K562 (cell line): ENCODE measurements at regions not wholly inside any gene's neighbourhood (a gene's known extent, or its start where the extent isn't known, plus 50 kb on each side); places are given as distances from the start of the nearest gene placed in this dataset.

Source experiments
- ATAC-seq: fragments of 200-7000 bp; cut with Tn5 transposase; 3 replicates; pipeline ENCODE4 v1.9.1; 2020; ENCODE audit warnings: moderate library complexity
- BruUV-seq: library from RNA; stranded (reverse); fragments of 400-500 nt; replicated peaks from 2 replicates; lab custom pipeline; 2021; lab: Mats Ljungman, UMichigan
- CTCF ChIA-PET: fragments of 300-600 bp; formaldehyde crosslinking; extraction: SDS; loops from one replicate; lab custom pipeline; 2021; ENCODE audit warnings: low intra/inter-chr PET ratio; lab: Yijun Ruan, JAX
- POLR2A ChIA-PET: fragments of 300-600, 350-650 bp; sonication (Branson Sonifier 250); formaldehyde crosslinking; extraction: SDS; loops from one replicate; lab custom pipeline; 2021; ENCODE audit warnings: antibody characterized with exemption, inconsistent platforms; lab: Yijun Ruan, JAX
- DNase-seq, 4 experiments: peaks; one replicate each; pipeline versions ENCODE4 v3.0.0 to v3.0.0-alpha.2; 2011 to 2018; ENCODE audit warnings: low spot score in 3 of 4, mixed read lengths in 3 of 4; ENCODE audit errors: extremely low read depth in 1 of 4
- FAIRE-seq: peaks from 2 replicates; lab custom pipeline; 2011; peaks lifted over from hg19 to GRCh38; lab: Jason Lieb, UNC
- H2AFZ ChIP-seq: 2 replicates; pipeline ENCODE4 v1.6.0; 2011; ENCODE audit warnings: low read depth, low read length, control low read depth, inconsistent platforms
- H3K27ac ChIP-seq: fragments of 200-600 bp; 3 replicates; pipeline ENCODE4 v1.8.0; 2011; ENCODE audit warnings: low read depth, mild to moderate bottlenecking, control low read depth, inconsistent platforms, low read length, moderate library complexity, mixed read lengths; ENCODE audit errors: extremely low read depth
- H3K27me3 ChIP-seq, 2 experiments: fragments of 300-600 bp in 1 of 2; 2 replicates in 1 of 2; 3 replicates in 1 of 2; pipeline versions ENCODE4 v1.6.0 to v1.8.0; 2011; ENCODE audit warnings: inconsistent platforms in 2 of 2, low read length in 2 of 2, mild to moderate bottlenecking in 1 of 2, mixed read lengths in 1 of 2, moderate library complexity in 1 of 2; ENCODE audit not compliant: control insufficient read depth in 2 of 2, insufficient read depth in 2 of 2
- H3K36me3 ChIP-seq: fragments of 300-600 bp; 3 replicates; pipeline ENCODE4 v1.8.0; 2011; ENCODE audit warnings: mild to moderate bottlenecking, low read length, inconsistent platforms; ENCODE audit not compliant: control insufficient read depth, insufficient read depth
- H3K4me1 ChIP-seq, 2 experiments: fragments of 200-600 bp in 1 of 2; replicated peaks in 1 of 2; 2 replicates in 1 of 2; 3 replicates in 1 of 2; pipeline versions ENCODE4 v1.5.1 to v1.8.0; 2011; ENCODE audit warnings: inconsistent platforms in 2 of 2, low read length in 2 of 2, mild to moderate bottlenecking in 1 of 2, mixed read lengths in 1 of 2, moderate library complexity in 1 of 2; ENCODE audit not compliant: control insufficient read depth in 2 of 2, insufficient read depth in 2 of 2
- H3K4me2 ChIP-seq: 2 replicates; pipeline ENCODE4 v1.6.1; 2011; ENCODE audit warnings: low read length, control low read depth, inconsistent platforms, mixed read lengths; ENCODE audit not compliant: insufficient read depth
- H3K4me3 ChIP-seq: fragments of 200-600 bp; sonication (generic), shearing (Covaris generic); 2 replicates; pipeline ENCODE4 v1.5.1; 2016; ENCODE audit warnings: control low read depth, inconsistent platforms
- H3K79me2 ChIP-seq: fragments of 200-600 bp; 3 replicates; pipeline ENCODE4 v1.8.0; 2011; ENCODE audit warnings: low read length, inconsistent platforms; ENCODE audit not compliant: control insufficient read depth, insufficient read depth
- H3K9ac ChIP-seq, 2 experiments: 2 replicates each; pipeline versions ENCODE4 v1.6.0 to v1.6.1; 2011; ENCODE audit warnings: low read depth in 2 of 2, low read length in 2 of 2, control low read depth in 1 of 2, inconsistent platforms in 1 of 2, mild to moderate bottlenecking in 1 of 2, mixed read lengths in 1 of 2; ENCODE audit not compliant: insufficient read depth in 1 of 2
- H3K9me1 ChIP-seq: one replicate; pipeline ENCODE4 v1.6.0; 2011; ENCODE audit warnings: inconsistent platforms, mild to moderate bottlenecking, low read length, moderate library complexity; ENCODE audit not compliant: control insufficient read depth, insufficient read depth
- H3K9me3 ChIP-seq: replicated peaks from 2 replicates; pipeline ENCODE4 v1.5.1; 2011; ENCODE audit warnings: low read depth, low read length, inconsistent platforms; ENCODE audit not compliant: control insufficient read depth, insufficient read depth
- H4K20me1 ChIP-seq: replicated peaks from 2 replicates; pipeline ENCODE4 v1.6.1; 2011; ENCODE audit warnings: low read length, inconsistent platforms, mixed read lengths; ENCODE audit not compliant: control insufficient read depth, insufficient read depth
- CHAMP1 ChIP-seq: fragments of 450-650 bp; IDR thresholded peaks from 2 replicates; pipeline ENCODE4 v1.6.1; 2016; ENCODE audit warnings: mild to moderate bottlenecking
- DNMT1 ChIP-seq: fragments of 450-650 bp; IDR thresholded peaks from 2 replicates; pipeline ENCODE4 v1.6.1; 2016; ENCODE audit warnings: antibody characterized with exemption, mild to moderate bottlenecking
- KLF16 ChIP-seq: IDR thresholded peaks from 2 replicates; pipeline ENCODE4 v1.6.1; 2016; ENCODE audit warnings: antibody characterized with exemption
- NR3C1 ChIP-seq: sonication (generic); formaldehyde crosslinking; IDR thresholded peaks from 2 replicates; pipeline ENCODE4 v1.8.1; 2022; ENCODE audit warnings: missing genetic modification reagents
- NR4A1 ChIP-seq, 2 experiments: fragments of 250-450 bp in 1 of 2; fragments of 450-650 bp in 1 of 2; sonication (Bioruptor Pico) in 1 of 2; IDR thresholded peaks; 2 replicates each; pipeline versions ENCODE4 v1.4.0 to v1.6.1; 2016 to 2020; ENCODE audit warnings: mild to moderate bottlenecking in 2 of 2, missing compliant biosample characterization in 1 of 2, missing genetic modification characterization in 1 of 2, moderate library complexity in 1 of 2
- PML ChIP-seq: IDR thresholded peaks from 2 replicates; pipeline ENCODE4 v1.6.1; 2012; ENCODE audit warnings: low read length, inconsistent platforms
- RBM25 ChIP-seq: fragments of 200-400 bp; formaldehyde crosslinking; IDR thresholded peaks from 2 replicates; pipeline ENCODE4 v1.6.1; 2018; ENCODE audit warnings: low read length, low read depth, moderate library complexity; ENCODE audit not compliant: severe bottlenecking
- RBM34 ChIP-seq: fragments of 200-400 bp; formaldehyde crosslinking; IDR thresholded peaks from 2 replicates; pipeline ENCODE4 v1.6.1; 2018; ENCODE audit warnings: low read length, borderline replicate concordance; ENCODE audit not compliant: insufficient read depth
- SRF ChIP-seq, 2 experiments: fragments of 250-450, 450-650 bp in 1 of 2; sonication (Bioruptor Pico) in 1 of 2; sonication (generic) in 1 of 2; formaldehyde crosslinking; IDR thresholded peaks; 2 replicates each; pipeline versions ENCODE4 v1.5.0 to v1.5.1; 2020 to 2022; ENCODE audit warnings: mild to moderate bottlenecking in 1 of 2, missing genetic modification reagents in 1 of 2
- ZBTB43 ChIP-seq: sonication (generic); formaldehyde crosslinking; IDR thresholded peaks from 2 replicates; pipeline ENCODE4 v1.8.0; 2023; ENCODE audit warnings: mild to moderate bottlenecking, missing genetic modification reagents
- ZKSCAN3 ChIP-seq: fragments of 250-450 bp; sonication (Bioruptor Pico); IDR thresholded peaks from 2 replicates; pipeline ENCODE4 v1.4.0; 2020
- ZNF280B ChIP-seq: fragments of 250-450 bp; sonication (Bioruptor Pico); IDR thresholded peaks from 2 replicates; pipeline ENCODE4 v1.5.1; 2021; ENCODE audit warnings: mild to moderate bottlenecking
- ZNF644 ChIP-seq: fragments of 200-800 bp; sonication (Bioruptor generic); IDR thresholded peaks from 2 replicates; pipeline ENCODE4 v1.6.1; 2016; ENCODE audit warnings: low read depth, missing genetic modification characterization, missing compliant biosample characterization
- ZNF699 ChIP-seq: fragments of 250-450 bp; sonication (Bioruptor Pico); IDR thresholded peaks from 2 replicates; pipeline ENCODE4 v1.8.0; 2021; ENCODE audit warnings: mild to moderate bottlenecking, moderate library complexity; ENCODE audit not compliant: insufficient replicate concordance
- WGBS: fragments of 100-300 bp; shearing (Covaris generic); methylation state at CpG from one replicate; pipeline ENCODE4 v1.1.6; 2016; ENCODE audit warnings: low coverage, mixed read lengths; ENCODE audit not compliant: insufficient coverage; ENCODE audit errors: missing lambda C conversion rate; 5-methylcytosine and 5-hydroxymethylcytosine counted together
- in situ Hi-C: fragments of 300-500 bp; cut with MboI; formaldehyde crosslinking; loops from 4 replicates; pipeline ENCODE4 v1.15.0; 2018; ENCODE audit warnings: inconsistent platforms, mixed read lengths
- intact Hi-C: fragments of 100-400 bp; cut with micrococcal nuclease; formaldehyde crosslinking; loops from 2 replicates; pipeline ENCODE4 v1.14.2; 2022
- TF ChIP-seq, protein P1 (sequence below): fragments of 250-450 bp; sonication (Bioruptor Pico); IDR thresholded peaks from 2 replicates; pipeline ENCODE4 v1.5.0; 2021

- Histone ChIP-seq H3K4me2 (no peak overlapping the region), H3K4me1 (no peaks in the 10 kb centered on the region), H4K20me1 (no peaks in the 10 kb centered on the region), H3K4me3 (no peak overlapping the region), H3K79me2 (no peaks in the 10 kb centered on the region), H3K9me3 (no peaks in the 10 kb centered on the region), H3K9ac (no peak overlapping the region), H3K27me3 (peaks cover 0 to 25% of the 10 kb centered on the region in 2 experiments; a peak in 2 of 5 replicates), H3K27ac (no peak overlapping the region), H3K9me1 (no peaks in the 10 kb centered on the region), H3K36me3 (no peaks in the 10 kb centered on the region), H2AFZ (no peak overlapping the region)
- WGBS = 0% methylated on average over 2 of the region's 2 CpGs
- no peak for TF ChIP-seq ZNF280B (CRISPR knock-in tag)
- no peak for TF ChIP-seq SRF (CRISPR knock-in tag; IDR thresholded peaks at IDR 0.05)
- TF ChIP-seq PML = no peak
- TF ChIP-seq, protein P1, sequence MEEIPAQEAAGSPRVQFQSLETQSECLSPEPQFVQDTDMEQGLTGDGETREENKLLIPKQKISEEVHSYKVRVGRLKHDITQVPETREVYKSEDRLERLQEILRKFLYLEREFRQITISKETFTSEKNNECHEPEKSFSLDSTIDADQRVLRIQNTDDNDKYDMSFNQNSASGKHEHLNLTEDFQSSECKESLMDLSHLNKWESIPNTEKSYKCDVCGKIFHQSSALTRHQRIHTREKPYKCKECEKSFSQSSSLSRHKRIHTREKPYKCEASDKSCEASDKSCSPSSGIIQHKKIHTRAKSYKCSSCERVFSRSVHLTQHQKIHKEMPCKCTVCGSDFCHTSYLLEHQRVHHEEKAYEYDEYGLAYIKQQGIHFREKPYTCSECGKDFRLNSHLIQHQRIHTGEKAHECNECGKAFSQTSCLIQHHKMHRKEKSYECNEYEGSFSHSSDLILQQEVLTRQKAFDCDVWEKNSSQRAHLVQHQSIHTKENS (CRISPR knock-in tag) = no peak
- TF ChIP-seq CHAMP1 = no peak
- no peak for TF ChIP-seq ZBTB43 (CRISPR knock-in tag)
- TF ChIP-seq KLF16 = no peak
- TF ChIP-seq ZNF644 (tag) = no peak
- no peak for TF ChIP-seq ZKSCAN3 (CRISPR knock-in tag)
- TF ChIP-seq ZNF699 = no peak
- no peak for TF ChIP-seq RBM25
- no peak for TF ChIP-seq DNMT1
- TF ChIP-seq NR4A1 (CRISPR knock-in tag; IDR thresholded peaks at IDR 0.05) = no peak
- TF ChIP-seq NR4A1 (tag; IDR thresholded peaks at IDR 0.05) = no peak
- TF ChIP-seq RBM34 = no peak
- TF ChIP-seq NR3C1 (CRISPR knock-in tag) = no peak
- ChIA-PET POLR2A (no interaction called here), CTCF (no interaction called here)
- DNase-seq = no peak
- in situ Hi-C loops (no loop called here), intact Hi-C loops (no loop called here)
- BruUV-seq = no TSS peak
- no peak for FAIRE-seq
- ATAC-seq = no peak
Observed at GRCh38 chr11:112744041-112744440, 217.2 kb upstream of the NCAM1 start.
